ENCODE measurements at regions not wholly inside any gene's neighbourhood (a gene's known extent, or its start where the extent isn't known, plus 50 kb on each side); places are given as distances from the start of the nearest gene placed in this dataset.
"Not testable (repeated sequence)": the region's sequence is repeated elsewhere in the genome, so short reads cannot be mapped to it uniquely, and the experiment has no call there.

GRCh38 chr4:187073820-187074219, 350.2 kb upstream of the FAT1 start:
- FAIRE-seq, result no peak

DNA sequence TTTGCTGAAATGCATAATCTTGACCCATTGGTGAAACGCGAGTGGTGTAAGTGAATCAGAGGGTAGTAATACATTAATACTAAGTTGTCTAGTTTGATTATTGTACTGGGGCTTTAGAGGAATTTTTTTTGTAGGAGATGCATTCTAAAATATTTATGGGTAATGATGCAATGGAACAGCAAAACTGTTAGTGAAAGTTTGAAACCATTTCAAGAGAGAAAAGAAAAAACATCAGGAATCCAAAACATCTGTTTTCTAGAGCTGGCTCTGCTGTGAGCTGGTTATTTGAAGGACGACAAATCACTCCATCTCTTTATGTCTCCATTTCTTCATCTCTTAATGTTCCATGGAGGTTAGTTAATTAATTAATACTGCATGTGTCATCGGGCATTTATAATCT, 351.9 kb upstream of the FAT1 start:
- FAIRE-seq, result no peak

GRCh38 chr4:187077744-187078401, 354.2 kb upstream of the FAT1 start:
- no peak for FAIRE-seq

- no peak for FAIRE-seq
These were observed 361.0 kb upstream of the FAT1 start for GRCh38 chr4:187084701-187085100.

DNA sequence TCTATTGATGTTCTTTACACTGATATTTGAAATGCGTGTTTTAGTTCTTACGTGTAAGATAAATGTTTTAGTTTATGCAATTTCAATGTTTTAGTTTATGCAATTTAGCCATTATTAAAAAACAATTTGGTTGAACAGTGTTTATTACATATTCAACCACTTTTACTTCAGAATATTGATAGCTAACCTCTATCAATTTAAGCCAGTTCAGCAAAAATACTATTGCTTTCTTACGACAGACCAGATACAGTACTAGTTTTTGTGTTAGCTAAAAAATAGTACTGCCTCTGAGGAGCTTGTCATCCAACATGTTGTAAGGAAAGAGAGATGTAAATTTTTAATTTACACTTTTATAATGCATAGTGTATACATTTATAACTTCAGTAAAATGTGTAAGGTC, 361.7 kb upstream of the FAT1 start:
- no peak for FAIRE-seq

DNA sequence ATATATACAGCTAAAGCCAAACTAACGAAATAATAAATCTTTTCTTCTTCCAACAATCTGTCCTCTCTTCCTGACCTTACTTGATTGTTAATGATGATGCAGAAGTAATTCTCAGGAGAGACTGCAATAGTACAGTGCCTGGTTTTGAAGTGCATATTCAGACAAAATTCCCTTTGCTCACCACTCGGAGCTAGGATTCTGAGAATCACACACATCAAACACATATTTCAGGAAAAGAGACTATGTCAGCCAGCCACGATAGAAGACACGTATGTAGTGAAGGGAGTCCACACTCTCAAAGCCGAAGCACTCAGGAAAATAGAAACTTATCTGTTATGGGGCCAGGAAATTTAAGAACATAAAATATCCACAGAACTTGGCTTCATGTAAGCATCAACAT, 362.5 kb upstream of the FAT1 start:
- no peak for FAIRE-seq

GRCh38 chr4:187088070-187088799, 364.6 kb upstream of the FAT1 start:
- no peak for FAIRE-seq

GRCh38 chr4:187090401-187090800, 366.7 kb upstream of the FAT1 start:
- FAIRE-seq, result no peak

- not testable (repeated sequence) for FAIRE-seq
These were observed 367.2 kb upstream of the FAT1 start for GRCh38 chr4:187090832-187091231.

GRCh38 chr4:187094144-187094543, 370.5 kb upstream of the FAT1 start:
- no peak for FAIRE-seq

DNA sequence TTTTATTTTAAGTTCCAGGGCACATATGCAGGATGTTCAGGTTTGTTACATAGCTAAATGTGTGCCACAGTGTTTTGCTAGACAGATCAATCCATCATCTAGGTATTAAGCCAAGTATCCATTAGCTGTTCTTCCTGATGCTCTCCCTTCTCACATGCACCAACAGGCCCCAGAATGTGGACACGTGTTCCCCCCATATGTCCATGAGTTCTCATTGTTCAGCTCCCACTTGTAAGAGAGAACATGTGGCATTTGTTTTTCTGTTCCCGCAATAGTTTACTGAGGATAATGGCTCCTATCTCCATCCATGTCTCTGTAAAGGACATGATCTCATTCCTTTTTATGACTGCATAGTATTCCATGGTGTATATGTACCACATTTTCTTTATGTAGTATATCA, 374.8 kb upstream of the FAT1 start:
- FAIRE-seq, result no peak

- no peak for FAIRE-seq
These were observed 379.7 kb upstream of the FAT1 start for GRCh38 chr4:187103351-187103750.

GRCh38 chr4:187108845-187109244, 385.2 kb upstream of the FAT1 start:
- FAIRE-seq, result no peak

- no peak for FAIRE-seq
These were observed 386.0 kb upstream of the FAT1 start for GRCh38 chr4:187109636-187110035.

GRCh38 chr4:187118166-187118565, 394.5 kb upstream of the FAT1 start:
- FAIRE-seq, result no peak

DNA sequence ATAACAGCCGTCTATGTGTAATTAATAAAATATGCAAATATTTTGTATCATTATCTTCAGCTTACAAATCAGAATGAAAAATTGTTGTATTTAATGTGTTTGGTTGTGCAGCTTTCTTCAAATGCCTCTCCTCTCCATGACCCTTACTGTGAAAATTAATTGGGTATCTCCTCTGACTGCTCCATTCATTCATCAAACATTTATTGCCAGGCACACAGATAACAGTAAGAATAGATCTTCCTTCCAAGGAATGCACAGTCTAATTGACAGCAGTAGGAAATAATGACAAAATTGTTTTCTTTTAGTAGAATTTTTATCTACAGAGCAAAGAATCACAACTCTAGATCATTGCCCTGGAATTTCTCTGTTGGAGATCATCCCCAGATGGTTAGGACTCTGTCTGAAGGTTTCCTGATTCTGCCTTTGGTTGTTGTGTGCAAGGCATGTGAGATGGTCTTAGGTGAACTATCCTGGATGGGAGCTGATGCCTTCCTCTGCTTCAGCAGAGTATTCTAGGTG, 395.0 kb upstream of the FAT1 start:
- no peak for FAIRE-seq

DNA sequence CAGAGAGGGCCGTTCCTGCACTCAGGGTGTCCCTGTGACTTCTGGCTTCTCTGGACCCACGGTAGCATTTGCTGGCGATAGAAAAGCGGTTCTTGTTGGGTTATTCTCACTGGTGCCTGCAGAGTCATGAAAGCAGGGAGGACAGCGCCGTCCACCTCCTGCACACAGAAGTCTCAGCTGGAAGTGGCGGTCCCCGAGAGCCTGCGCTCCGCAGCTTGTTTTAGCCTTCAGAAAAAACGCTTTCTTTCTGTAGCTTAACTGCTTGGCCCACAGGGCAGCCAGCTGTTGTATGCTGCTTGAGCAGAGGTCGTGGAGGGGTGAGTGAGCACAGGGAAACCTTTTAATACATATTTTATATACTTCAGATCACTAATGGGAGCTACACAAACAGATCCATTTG, 400.7 kb upstream of the FAT1 start:
- FAIRE-seq, result no peak

DNA sequence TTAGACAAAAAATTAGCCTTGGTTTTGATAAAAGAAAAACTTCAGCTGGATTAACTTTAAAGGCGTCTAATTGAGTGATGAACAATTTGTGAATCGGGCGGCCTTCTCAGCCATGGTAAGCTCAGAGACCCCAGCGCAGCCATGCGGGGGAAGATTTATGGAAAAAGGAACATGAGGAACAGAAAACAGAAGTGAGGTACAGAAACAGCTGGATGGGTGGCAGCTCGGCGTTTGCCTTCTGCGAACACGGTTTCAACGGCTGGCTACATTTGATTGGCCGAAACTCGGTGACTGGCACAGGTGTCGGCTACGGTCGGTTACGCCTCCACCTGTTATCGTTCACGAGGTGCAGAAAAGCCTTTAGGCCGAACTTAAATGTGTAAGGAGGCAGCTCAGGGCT, 401.4 kb upstream of the FAT1 start:
- no peak for FAIRE-seq

- FAIRE-seq, result no peak
These were observed 403.8 kb upstream of the FAT1 start for GRCh38 chr4:187127456-187127855.

GRCh38 chr4:187128222-187128621, 404.6 kb upstream of the FAT1 start:
- FAIRE-seq, result no peak

- no peak for FAIRE-seq
These were observed 405.3 kb upstream of the FAT1 start for GRCh38 chr4:187128976-187129375.

DNA sequence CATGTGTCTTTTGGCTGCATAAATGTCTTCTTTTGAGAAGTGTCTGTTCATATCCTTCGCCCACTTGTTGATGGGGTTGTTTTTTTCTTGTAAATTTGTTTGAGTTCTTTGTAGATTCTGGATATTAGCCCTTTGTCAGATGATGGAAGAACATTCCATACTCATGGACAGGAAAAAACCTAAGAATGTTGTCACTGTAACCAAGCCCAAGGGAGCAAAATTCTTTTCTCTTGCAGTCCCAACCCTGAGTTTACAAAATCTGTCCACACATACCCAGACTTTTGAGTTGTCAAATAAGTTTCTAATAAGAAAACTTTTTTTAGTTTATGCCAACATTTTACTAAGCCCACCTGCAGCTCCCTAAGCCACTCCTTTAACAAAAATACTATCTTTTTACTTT, 408.2 kb upstream of the FAT1 start:
- not testable (repeated sequence) for FAIRE-seq

GRCh38 chr4:187135878-187136277, 412.2 kb upstream of the FAT1 start:
- no peak for FAIRE-seq

GRCh38 chr4:187139141-187139540, 415.5 kb upstream of the FAT1 start:
- FAIRE-seq, result no peak

- no peak for FAIRE-seq
These were observed 417.4 kb upstream of the FAT1 start for GRCh38 chr4:187141101-187141500.
